Eye (tissue), 1 donor: ENCODE measurements at regions not wholly inside any gene's neighbourhood (a gene's known extent, or its start where the extent isn't known, plus 50 kb on each side); places are given as distances from the start of the nearest gene placed in this dataset.
"Not testable (repeated sequence)": the region's sequence is repeated elsewhere in the genome, so short reads cannot be mapped to it uniquely, and the experiment has no call there.

Experiments
- DNase-seq: peaks from one replicate; pipeline ENCODE4 v3.0.0-alpha.2; 2015

DNA sequence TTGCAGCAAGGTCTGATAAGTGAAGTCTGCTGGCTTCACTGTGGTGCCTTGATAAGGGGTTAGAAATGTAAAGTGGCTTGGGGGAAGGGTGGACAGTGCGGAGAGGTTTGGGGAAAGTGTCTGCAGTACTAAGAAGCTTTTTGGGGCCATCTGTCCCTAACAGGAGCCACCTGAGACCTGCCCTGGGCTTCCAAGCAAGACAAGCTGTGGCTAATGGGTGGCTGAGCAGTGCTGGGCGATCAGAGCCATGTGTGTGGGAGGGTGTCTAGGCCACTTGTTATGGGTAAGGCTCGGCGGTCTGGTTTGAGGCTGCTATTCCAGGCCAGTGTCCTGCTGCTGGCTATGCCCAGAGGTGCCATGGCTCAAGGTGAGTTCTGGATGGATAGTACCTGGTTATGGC is 185.4 kb upstream of the MTMR8 start:
- no peak for DNase-seq

GRCh38 chrX:64580035-64580434 is 184.8 kb upstream of the MTMR8 start:
- DNase-seq: peak; percentile 18

- DNase-seq: no peak
These were observed 175.8 kb upstream of the MTMR8 start for GRCh38 chrX:64571011-64571410.

GRCh38 chrX:64570204-64570603 is 175.0 kb upstream of the MTMR8 start:
- DNase-seq: no peak

- not testable (repeated sequence) for DNase-seq
These were observed 170.1 kb upstream of the MTMR8 start for GRCh38 chrX:64565348-64565747.

- not testable (repeated sequence) for DNase-seq
These were observed 154.0 kb upstream of the MTMR8 start for GRCh38 chrX:64549236-64549635.

GRCh38 chrX:64536736-64537135 is 141.5 kb upstream of the MTMR8 start:
- DNase-seq: no peak
